Stimulated activated naive CD4-positive, alpha-beta T cell (primary cell): ENCODE measurements at regions not wholly inside any gene's neighbourhood (a gene's known extent, or its start where the extent isn't known, plus 50 kb on each side); places are given as distances from the start of the nearest gene placed in this dataset.
"Not testable (repeated sequence)": the region's sequence is repeated elsewhere in the genome, so short reads cannot be mapped to it uniquely, and the experiment has no call there.

Experiments used
- DNase-seq, 6 experiments: peaks; one replicate each; lab custom pipeline; 2025; lab: John Stamatoyannopoulos, UW

- no peak for DNase-seq
These were observed 644.9 kb upstream of the FOXG1 start for GRCh38 chr14:28121512-28122297.

GRCh38 chr14:28130610-28131284 is 635.8 kb upstream of the FOXG1 start:
- no peak for DNase-seq

GRCh38 chr14:28138341-28138740 is 628.2 kb upstream of the FOXG1 start:
- DNase-seq: no peak

GRCh38 chr14:28141662-28142061 is 624.9 kb upstream of the FOXG1 start:
- DNase-seq: no peak

- DNase-seq: no peak
These were observed 624.1 kb upstream of the FOXG1 start for GRCh38 chr14:28142400-28143015.

GRCh38 chr14:28143316-28143715 is 623.3 kb upstream of the FOXG1 start:
- no peak for DNase-seq

- DNase-seq: no peak
These were observed 614.7 kb upstream of the FOXG1 start for GRCh38 chr14:28151926-28152325.

- no peak for DNase-seq
These were observed 614.0 kb upstream of the FOXG1 start for GRCh38 chr14:28152453-28153044.

GRCh38 chr14:28157289-28157869 is 609.2 kb upstream of the FOXG1 start:
- no peak for DNase-seq

- no peak for DNase-seq
These were observed 608.4 kb upstream of the FOXG1 start for GRCh38 chr14:28157887-28158791.

GRCh38 chr14:28161040-28161439 is 605.5 kb upstream of the FOXG1 start:
- no peak for DNase-seq

- DNase-seq: no peak
These were observed 603.4 kb upstream of the FOXG1 start for GRCh38 chr14:28163233-28163632.

- DNase-seq: no peak
These were observed 602.7 kb upstream of the FOXG1 start for GRCh38 chr14:28163897-28164296.

GRCh38 chr14:28187902-28188830 is 578.4 kb upstream of the FOXG1 start:
- DNase-seq: not testable (repeated sequence)

GRCh38 chr14:28196878-28197277 is 569.7 kb upstream of the FOXG1 start:
- DNase-seq: no peak

GRCh38 chr14:28220391-28220790 is 546.2 kb upstream of the FOXG1 start:
- no peak for DNase-seq

GRCh38 chr14:28240909-28241308 is 525.7 kb upstream of the FOXG1 start:
- DNase-seq: no peak

GRCh38 chr14:28242895-28243294 is 523.7 kb upstream of the FOXG1 start:
- no peak for DNase-seq

GRCh38 chr14:28243600-28243999 is 523.0 kb upstream of the FOXG1 start:
- DNase-seq: no peak

GRCh38 chr14:28245216-28245615 is 521.4 kb upstream of the FOXG1 start:
- DNase-seq: no peak
